SK-N-MC (cell line): ENCODE measurements at regions not wholly inside any gene's neighbourhood (a gene's known extent, or its start where the extent isn't known, plus 50 kb on each side); places are given as distances from the start of the nearest gene placed in this dataset.

ENCODE experiments used
- EZH2 ChIP-seq: fragments of 200-600 bp; sonication (generic); IDR thresholded peaks from one replicate; pipeline ENCODE4 v1.6.1; 2017; ENCODE audit warnings: antibody characterized with exemption
- FOXP2 ChIP-seq: optimal IDR thresholded peaks from 2 replicates; pipeline ENCODE3; 2011; ENCODE audit warnings: mild to moderate bottlenecking, moderate library complexity; ENCODE audit not compliant: insufficient read depth; ENCODE audit errors: extremely low read length, control extremely low read depth
- POLR2AphosphoS5 ChIP-seq: IDR thresholded peaks from 2 replicates; pipeline ENCODE4 v1.6.1; 2012; ENCODE audit warnings: mild to moderate bottlenecking, low read depth, low read length, borderline replicate concordance

- no peak for TF ChIP-seq EZH2
- no peak for TF ChIP-seq POLR2AphosphoS5
- TF ChIP-seq FOXP2 = no peak
Measured at GRCh38 chr5:38670878-38671277, 114.4 kb upstream of the LIFR start.
